GM18517 (cell line): ENCODE measurements at regions not wholly inside any gene's neighbourhood (a gene's known extent, or its start where the extent isn't known, plus 50 kb on each side); places are given as distances from the start of the nearest gene placed in this dataset.

Source experiments
- ATAC-seq: cut with Tn5 transposase; IDR thresholded peaks from one replicate; pipeline ENCODE4 v1.9.1; 2021; ENCODE audit warnings: mild to moderate bottlenecking, moderate library complexity; ENCODE audit not compliant: unreplicated experiment

DNA sequence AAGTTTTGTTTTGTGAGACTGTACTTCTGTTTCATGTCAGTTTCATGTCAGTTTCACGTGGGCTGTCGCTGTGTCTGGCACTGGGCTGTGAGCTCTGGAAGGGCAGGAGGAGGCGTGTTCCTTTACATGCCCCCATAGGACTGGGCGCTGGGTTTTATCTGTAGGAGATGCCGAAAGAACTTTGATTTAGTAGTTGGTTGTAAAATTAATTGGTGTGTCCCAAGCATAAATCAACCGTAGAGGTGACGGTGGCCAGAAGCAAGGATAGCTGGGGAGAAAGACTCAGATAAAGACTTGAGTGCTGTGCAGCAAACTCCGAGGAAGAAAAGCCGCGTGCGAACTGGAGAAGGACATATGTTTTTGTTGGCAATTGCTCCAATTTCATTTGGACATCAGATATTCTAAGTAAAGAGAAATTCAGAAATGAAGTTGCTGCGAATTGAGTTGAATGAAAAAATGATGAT is 182.5 kb downstream of the VRK1 start:
- ATAC-seq = no peak

DNA sequence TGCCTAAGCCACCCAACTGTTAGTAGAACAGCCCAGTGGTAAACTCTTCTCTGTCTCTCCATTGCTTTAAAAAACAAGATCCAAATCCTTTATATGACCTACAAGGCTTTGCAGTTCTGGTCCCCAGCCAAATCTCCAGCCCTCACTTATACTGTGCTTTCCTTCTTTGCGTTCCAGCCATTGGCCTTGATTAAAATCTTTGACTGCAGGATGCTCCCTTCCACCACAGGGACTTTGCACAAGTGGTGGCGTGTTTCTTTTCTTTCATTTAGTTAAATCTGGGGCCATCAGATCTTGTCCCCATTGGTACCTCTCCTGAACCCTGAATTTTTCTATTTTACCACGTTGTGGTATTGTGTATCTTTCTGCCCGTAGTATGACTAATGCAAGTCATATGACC is 183.7 kb downstream of the VRK1 start:
- no peak for ATAC-seq

DNA sequence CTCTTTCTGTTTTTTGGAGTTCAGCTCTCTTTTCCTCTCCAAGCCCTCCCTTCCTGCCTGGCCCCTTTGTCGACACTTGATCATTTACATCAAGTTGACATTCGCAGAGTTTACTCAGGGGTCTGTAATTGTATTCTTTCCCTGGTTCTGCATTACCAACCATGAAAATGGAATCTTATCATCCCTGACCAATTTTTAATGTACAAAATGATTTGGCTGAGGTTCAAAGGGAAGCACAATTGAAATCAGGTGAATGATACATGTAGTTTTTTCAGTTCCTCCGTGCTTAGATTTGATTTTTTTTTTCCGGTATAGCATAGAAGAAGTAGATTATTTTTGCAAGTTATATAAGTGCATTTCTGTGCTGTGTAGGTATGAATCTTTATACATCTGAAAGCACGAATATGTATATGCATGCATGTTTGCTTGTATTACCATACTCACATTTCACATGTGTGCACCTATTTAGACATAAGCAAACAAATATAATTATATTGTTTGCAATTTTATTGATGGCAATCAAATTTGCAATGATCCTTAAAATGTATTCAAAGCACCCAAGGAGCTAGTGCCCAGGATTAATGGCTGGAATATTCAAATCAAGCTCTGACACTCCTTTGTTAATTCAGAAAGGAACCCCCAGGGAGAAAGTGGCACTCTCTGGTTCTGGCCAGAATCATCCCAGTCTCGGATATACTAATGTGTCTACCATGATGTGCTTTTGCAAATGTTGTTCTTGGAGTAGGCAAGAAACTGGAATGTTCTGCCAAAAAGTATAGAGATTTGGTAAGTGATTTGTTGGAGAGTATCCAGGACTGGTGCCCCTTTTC is 189.3 kb downstream of the VRK1 start:
- no peak for ATAC-seq

DNA sequence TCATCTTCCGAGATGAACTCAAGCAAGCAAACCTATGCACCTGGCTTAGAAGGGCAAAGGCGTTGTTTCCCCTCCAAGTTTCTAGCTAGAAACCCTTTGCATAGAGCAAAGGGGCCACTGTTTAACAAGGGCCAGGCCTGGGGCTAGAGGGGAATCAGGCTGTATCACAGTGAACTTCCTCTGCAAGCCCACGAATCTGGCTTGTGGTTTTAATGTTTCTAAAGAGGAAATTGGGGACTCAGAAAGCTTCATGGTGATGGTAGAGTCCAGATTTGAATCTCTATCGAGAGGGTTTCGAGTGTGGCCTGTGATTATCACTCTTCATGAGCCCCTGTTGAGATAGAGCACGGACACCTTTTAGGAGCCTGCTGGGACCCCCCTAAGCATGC is 189.9 kb downstream of the VRK1 start:
- no peak for ATAC-seq

DNA sequence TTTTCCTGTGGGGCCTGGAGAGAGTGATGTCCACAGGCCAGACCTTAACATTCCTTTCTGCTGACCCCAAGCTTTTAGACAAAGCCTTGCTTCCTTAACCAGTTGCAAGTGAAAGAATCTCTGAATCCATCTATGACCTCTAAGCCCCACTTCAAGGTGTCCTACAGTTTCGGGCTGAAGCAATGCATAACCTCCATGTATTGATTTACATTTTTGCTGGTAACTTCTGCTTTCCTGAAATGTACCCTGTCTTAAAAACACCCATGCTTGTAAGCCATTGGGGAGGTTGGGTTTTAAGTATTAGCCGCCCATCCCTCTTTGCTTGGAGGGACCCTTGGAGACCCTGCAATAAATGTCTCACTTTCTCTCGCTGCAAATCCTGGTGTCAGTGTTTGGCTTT is 190.6 kb downstream of the VRK1 start:
- ATAC-seq = no peak

DNA sequence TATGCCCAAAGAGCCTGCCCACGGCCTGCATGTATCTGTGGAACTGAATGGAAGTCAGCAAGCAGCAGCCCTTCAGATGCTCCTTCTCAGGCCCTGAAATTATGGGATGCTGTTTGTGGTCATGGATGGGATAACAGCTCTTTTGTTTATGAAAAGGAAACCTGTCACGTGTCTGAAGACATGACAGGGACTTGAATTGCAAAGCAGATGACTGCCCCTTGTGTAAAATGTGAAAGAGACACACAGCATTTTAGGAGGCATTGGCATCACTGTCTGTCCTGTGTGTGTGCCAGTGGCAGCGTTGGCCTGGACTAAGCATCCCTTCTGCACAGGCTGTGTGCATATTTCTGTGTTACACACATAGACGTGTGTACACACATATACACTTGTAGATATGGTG is 192.1 kb downstream of the VRK1 start:
- ATAC-seq = no peak

DNA sequence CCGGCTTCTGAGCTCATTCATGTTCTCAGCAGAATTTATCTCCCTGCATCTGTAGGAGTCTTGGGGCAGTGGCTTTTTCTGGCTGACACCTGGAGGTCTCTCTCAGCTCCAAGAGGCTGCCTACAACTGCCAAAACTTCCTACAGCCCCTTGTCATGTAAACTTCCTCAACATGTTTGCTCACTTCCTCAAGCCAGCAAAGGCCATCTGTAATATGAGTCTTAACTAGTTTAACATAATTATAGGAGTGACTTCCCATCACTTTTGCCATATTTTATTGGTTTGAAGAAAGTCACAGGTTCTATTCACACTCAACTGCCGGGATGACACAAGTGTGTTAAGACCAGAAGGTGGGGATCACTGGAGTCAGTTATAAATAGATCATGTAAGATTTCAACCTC is 194.0 kb downstream of the VRK1 start:
- no peak for ATAC-seq

DNA sequence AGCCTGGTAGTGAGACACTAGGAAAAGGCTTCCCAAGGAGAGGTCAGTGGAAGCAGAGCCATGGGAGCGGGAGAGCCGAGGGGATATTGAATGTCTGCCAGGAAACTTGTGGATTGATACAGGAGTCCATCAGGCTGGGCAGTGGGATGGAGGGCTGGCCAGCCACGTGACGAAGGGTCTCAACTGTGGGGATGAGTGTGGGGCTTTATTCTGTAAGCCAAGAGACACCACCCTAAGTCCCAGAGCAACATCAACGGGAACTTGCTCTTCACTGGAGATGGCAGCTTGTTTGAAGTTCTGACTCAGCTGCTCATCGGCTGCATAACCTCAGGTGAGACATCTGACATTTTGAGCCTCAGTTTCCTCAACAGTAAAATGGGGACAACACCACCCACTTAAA is 197.8 kb downstream of the VRK1 start:
- no peak for ATAC-seq

DNA sequence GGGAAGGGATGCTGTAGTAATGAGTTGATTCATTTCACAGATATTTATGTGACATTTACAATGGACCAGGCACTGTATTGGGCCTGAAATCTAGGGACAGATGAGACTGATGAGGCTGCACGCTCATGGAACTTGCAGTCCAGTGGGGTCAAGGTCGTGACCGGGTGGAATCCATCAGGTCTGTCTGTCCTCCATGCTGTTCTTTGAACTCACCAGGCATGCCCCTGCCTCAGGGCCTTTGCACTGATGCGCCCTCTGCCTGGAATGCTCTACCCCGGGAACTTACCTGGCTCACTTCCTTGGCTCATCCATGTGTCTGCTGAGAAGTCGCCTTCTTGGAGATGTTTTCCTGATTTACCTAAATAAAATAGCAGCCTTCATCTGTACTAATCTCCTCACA is 200.1 kb downstream of the VRK1 start:
- ATAC-seq = no peak

DNA sequence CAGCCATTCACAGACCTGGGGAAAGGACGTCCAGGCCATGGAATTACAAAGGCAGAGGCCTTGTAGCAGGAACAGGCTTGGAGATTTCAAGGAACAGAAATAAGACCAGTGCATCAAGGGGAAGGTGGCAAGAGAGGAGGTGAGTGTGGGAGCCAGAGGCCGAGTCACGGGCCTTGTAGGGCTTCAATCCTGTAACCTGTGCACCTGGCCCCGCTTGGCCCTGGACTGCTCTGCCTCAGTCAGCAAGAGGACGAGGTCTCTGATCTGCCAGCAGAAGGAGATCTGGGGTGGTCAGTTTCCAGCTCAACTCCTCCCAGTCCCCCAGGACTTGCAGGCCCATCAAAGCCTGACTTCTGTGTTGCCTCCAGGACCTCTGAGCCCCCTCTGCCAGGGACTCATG is 200.8 kb downstream of the VRK1 start:
- no peak for ATAC-seq

DNA sequence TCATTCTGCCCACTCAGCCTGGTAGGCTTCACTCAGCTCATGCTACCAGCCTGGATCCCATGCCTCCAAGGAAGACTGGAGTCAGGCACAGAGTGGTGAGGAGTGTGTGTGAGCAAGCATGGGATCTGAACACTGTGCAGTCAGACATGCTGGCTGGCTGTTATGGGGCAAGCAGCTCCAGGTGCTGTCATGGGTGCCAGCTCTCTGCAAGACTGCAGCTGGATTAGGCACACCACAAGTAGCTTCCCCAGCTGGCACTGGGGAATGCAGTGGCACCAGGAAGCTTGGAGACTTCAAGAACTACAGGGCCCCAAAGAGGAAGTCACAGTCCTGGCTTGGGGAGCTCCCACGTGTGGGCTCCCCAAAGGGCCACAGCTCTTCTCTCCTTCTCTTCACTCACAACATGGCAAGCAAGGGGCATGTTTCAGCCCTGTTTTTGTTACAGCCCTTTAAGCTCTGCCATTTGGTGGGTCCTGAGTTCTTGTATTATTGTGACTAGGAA is 202.5 kb downstream of the VRK1 start:
- no peak for ATAC-seq

DNA sequence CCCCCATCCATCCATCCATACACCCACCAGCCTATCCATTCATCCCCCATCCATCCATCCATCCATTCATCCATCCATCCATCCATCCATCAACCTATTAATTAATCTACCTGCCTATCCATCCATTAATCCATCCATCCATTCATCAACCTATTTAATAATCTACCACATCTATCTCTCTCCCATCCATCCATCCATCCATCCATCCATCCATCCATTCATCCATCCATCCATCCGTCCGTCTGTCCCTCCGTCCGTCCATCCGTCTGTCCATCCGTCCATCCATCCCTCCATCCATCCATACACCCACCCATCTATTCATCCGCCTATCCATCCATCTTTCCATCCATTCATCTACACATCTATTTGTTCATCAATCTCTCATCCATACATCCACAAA is 205.3 kb downstream of the VRK1 start:
- ATAC-seq = no peak

DNA sequence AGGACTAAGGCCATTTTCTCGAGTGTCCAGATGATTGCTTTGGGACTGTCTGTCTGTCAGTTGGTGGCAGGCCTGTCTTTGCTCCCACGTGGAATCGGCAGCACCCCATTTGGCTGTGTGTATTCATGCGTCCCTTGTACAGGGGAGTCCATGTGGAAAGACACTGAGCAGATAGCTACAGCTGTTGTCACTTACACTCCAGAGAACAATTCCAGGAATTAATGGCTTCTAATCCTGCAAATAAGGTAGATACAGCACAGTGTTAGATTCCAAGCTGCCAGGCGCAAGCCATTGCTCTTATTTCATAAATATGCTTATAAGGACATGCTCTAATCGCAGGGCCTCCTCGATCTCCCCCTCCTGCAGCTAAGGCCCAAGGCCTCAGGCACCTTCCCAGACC is 208.8 kb downstream of the VRK1 start:
- no peak for ATAC-seq

DNA sequence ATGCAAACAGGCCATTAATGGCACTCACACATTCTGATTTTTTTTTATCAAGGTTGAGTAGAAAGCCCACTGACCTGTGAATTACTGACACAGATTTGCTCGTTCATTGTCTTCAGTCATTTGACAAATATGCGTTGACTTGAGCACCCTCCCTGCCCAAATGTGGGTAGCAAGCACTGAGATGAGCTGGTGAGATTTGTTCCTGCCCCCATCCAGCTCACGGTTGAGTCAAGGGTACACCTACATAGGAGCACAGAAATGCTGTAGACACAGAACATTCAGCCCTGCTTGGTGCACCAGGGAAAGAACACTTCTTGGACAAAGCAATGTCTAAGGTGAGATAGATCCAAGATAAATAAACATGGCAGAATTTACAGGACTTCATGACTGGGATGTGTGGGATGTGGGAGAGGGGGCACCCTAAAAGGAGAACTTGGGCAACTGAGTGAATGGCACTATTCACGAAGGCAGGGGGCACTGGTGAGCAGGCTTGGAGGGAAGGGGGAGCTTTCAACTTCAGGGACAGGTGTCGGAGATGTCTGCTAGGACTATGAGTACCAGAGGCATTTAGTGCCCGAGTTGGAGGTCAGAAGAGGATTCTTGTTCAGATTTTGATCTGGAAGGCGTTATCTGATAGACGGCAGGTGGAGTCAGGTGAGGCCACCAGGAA is 213.4 kb downstream of the VRK1 start:
- no peak for ATAC-seq

DNA sequence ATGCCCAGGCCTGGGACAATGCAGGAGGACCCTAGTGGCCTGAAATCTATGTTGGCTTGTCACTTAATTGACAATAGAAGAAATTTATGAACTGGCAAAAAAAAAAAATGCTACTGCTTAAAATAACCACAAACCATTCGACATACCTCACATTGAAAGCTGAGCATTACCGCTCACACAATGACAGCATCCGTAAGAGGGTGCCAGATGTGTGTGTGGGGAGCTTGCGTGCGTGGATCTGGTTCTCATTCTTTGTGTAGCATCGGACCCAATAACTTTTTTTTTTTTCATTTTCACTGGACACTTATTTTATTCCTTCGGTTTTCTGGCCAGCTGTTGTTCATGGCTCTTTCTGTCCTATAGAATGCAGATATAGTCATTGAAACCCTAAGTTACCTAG is 216.7 kb downstream of the VRK1 start:
- no peak for ATAC-seq

DNA sequence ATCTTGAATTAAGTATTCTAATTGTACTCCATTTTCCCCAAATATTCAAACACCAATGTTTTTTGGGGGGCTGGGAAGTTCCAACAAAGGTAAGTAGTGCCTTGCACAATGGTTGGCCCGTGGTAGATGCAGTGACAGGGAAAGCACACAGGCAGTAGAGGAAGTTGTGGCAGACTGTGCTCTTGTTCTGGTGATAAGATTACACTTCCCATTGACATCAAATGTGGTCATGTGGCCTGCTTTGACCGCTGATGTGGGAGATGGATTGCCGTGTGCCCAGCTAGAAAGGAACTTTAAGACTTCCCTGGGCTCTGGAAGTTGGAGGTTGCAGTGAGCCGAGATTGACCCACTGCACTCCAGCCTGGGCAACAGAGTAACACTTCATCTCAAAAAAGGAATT is 223.8 kb downstream of the VRK1 start:
- ATAC-seq = no peak

DNA sequence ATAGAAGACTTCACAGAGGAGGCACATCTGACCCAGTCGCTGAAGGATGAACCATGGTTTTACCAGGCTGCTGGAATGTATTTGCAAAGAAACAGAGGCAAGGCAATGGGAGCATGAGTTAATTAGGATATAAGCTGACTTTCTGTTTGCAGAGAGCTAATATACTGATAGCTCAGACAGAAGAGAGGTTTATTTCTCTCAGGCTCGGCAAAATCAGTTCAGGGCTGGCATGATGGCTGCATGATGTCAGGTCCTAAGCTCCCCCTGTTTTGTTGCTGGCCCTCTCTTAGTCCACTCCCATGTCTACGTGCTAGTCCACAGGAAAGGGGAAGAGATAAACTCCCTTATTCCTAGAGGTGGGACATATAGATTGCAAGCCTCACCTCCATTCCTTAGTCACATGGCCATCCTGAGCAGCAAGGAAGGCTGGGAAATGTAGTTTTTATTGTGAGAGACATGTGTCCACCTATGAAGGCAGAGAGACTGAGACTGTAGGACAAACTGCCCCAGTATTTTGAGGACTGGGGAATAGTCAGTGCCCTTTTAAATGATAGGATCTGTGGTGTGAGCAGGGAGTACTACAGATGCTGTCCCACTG is 224.5 kb downstream of the VRK1 start:
- ATAC-seq = no peak

DNA sequence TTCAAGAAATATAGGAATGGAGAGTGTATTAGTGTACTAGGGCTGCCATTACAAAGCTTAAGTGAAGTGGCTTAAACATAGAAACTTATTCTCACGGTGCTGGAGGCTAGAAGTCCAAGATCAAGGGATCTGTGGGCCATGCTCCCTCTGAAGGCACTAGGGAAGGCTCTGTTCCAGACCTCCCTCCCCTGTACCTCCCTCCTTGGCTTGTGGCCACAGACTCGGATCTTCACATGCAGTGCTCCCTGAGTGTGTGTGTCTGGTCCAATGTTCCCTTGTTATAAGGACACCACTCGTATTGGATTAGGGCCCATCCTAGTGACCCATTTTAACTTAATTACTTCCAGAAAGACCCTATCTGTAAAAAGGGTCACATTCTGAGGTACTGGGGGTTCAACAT is 225.6 kb downstream of the VRK1 start:
- ATAC-seq = no peak

DNA sequence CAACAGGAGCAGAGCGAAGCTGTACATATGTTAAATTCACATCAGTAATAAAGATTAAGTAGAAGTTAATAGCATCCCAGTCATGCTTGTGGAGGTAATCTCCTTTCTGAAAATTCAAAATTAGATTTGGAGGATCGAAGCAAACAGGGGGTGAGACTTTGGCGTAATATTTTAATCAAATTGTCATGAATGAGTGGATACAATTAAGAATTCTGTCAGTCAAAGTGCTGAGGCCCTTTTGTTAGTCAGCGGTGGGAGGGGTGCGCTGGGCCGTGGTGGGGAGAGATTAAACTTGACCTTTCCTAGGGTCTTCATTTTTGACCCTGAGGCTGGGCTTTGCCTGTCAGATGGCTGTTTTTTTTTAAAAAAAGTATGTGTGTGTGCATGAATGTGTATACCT is 226.7 kb downstream of the VRK1 start:
- ATAC-seq = no peak

DNA sequence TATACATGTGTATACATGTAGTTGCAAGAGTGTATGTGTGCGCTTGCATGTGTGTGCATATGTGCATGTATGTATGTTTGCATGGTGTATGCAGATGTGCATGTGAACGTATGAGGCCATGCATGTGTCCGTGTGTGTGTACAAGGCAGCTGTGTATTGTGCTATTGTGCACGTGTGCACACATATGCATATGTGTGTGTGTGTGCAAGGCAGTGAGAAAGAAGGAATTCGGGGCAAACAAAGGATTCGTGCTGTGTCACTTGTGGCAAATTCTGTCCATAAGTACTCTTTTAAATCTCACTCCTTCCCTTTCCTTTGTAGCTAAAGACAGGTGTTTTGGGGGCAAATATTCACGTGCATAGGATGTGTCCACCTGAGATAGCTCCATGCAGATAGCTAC is 227.1 kb downstream of the VRK1 start:
- no peak for ATAC-seq

DNA sequence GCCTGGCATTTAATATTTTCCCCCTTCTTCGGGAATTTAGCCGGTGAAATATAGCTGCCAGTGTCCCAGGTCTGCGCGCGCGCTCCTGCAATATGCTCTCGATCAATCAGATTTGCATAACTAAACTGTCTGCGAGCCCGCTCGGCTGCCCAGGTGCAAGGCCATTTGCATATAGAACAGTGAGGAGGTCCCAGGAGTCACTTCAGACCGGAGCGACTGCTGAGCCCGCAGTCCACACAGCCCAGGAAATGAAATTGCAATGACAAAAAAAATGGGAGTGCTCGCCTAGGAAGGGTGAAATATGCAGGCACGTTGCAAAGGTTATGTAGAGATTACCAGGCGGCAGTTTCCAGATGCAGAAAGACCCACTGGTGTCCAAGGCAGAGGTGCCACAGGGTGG is 228.5 kb downstream of the VRK1 start:
- no peak for ATAC-seq
